K562 (cell line): ENCODE measurements at regions not wholly inside any gene's neighbourhood (a gene's known extent, or its start where the extent isn't known, plus 50 kb on each side); places are given as distances from the start of the nearest gene placed in this dataset.

Experiments used
- CCNT2 ChIP-seq: IDR thresholded peaks from 2 replicates; pipeline ENCODE4 v1.6.1; 2011; ENCODE audit warnings: borderline replicate concordance, low read depth, mild to moderate bottlenecking, moderate library complexity, mixed read lengths, low read length; ENCODE audit not compliant: insufficient read length; ENCODE audit errors: extremely low read depth
- CREM ChIP-seq: IDR thresholded peaks from 2 replicates; pipeline ENCODE4 v1.6.1; 2014; ENCODE audit warnings: antibody characterized with exemption, low read depth
- CSDE1 ChIP-seq, 2 experiments: fragments of 450-650 bp; IDR thresholded peaks; 2 replicates each; pipeline ENCODE4 v1.6.1; 2016; ENCODE audit warnings: mild to moderate bottlenecking in 1 of 2
- DACH1 ChIP-seq: fragments of 450-650 bp; IDR thresholded peaks from 2 replicates; pipeline ENCODE4 v1.6.1; 2018; ENCODE audit not compliant: partially characterized antibody
- FOSL1 ChIP-seq: fragments of 200-800 bp; sonication (Bioruptor generic); conservative IDR thresholded peaks from 2 replicates; pipeline ENCODE4 v1.6.1; 2016; ENCODE audit warnings: missing genetic modification characterization, missing compliant biosample characterization
- ILF3 ChIP-seq: fragments of 450-650 bp; IDR thresholded peaks from 2 replicates; pipeline ENCODE4 v1.6.1; 2018; ENCODE audit warnings: antibody characterized with exemption, mild to moderate bottlenecking, moderate library complexity, borderline replicate concordance
- KAT8 ChIP-seq: fragments of 450-650 bp; IDR thresholded peaks from 2 replicates; pipeline ENCODE4 v1.6.1; 2016; ENCODE audit warnings: low read depth, mild to moderate bottlenecking
- MAFF ChIP-seq: IDR thresholded peaks from 2 replicates; pipeline ENCODE4 v1.6.1; 2012; ENCODE audit warnings: low read length, improper control_type of control experiment
- NCOR1 ChIP-seq: fragments of 450-650 bp; IDR thresholded peaks from 2 replicates; pipeline ENCODE4 v1.6.1; 2016; ENCODE audit warnings: mild to moderate bottlenecking, moderate library complexity
- PKNOX1 ChIP-seq: fragments of 450-650 bp; IDR thresholded peaks from 2 replicates; pipeline ENCODE4 v1.6.1; 2016
- POLR2G ChIP-seq: fragments of 200-400 bp; formaldehyde crosslinking; IDR thresholded peaks from 2 replicates; pipeline ENCODE4 v1.6.1; 2017; ENCODE audit warnings: low read depth, mild to moderate bottlenecking, antibody characterized with exemption, low read length, moderate library complexity
- RBFOX2 ChIP-seq: fragments of 200-400 bp; formaldehyde crosslinking; IDR thresholded peaks from 2 replicates; pipeline ENCODE4 v1.6.1; 2017; ENCODE audit warnings: low read depth, mild to moderate bottlenecking, low read length, moderate library complexity
- SMARCA4 ChIP-seq: fragments of 450-650 bp; IDR thresholded peaks from 2 replicates; pipeline ENCODE4 v1.6.1; 2016
- ZBTB11 ChIP-seq, 3 experiments: fragments of 200-800 bp in 1 of 3; fragments of 250-450 bp in 1 of 3; fragments of 450-650 bp in 1 of 3; sonication (Bioruptor Pico) in 1 of 3; sonication (Bioruptor generic) in 1 of 3; formaldehyde crosslinking in 1 of 3; IDR thresholded peaks; 2 replicates each; pipeline versions ENCODE4 v1.6.1 to v1.8.0; 2016 to 2022; ENCODE audit warnings: mild to moderate bottlenecking in 2 of 3, missing genetic modification characterization in 2 of 3, missing compliant biosample characterization in 1 of 3, moderate library complexity in 1 of 3
- ZNF444 ChIP-seq: fragments of 250-450 bp; sonication (Bioruptor Pico); IDR thresholded peaks from 2 replicates; pipeline ENCODE4 v1.4.0; 2020; ENCODE audit warnings: mild to moderate bottlenecking, moderate library complexity
- ZNF609 ChIP-seq: sonication (generic); formaldehyde crosslinking; IDR thresholded peaks from 2 replicates; pipeline ENCODE4 v1.8.1; 2023; ENCODE audit warnings: missing genetic modification reagents, mild to moderate bottlenecking, borderline replicate concordance
- ZNF780A ChIP-seq: fragments of 250-450 bp; sonication (Bioruptor Pico); IDR thresholded peaks from 2 replicates; pipeline ENCODE4 v1.5.0; 2021; ENCODE audit warnings: mild to moderate bottlenecking

- no peak for TF ChIP-seq CCNT2
- TF ChIP-seq CSDE1 (IDR thresholded peaks at IDR 0.05): no peak
- no peak for TF ChIP-seq RBFOX2
- TF ChIP-seq CREM: peak; percentile 29; the same call in 1 of the 2 replicates
- no peak for TF ChIP-seq ZNF780A (CRISPR knock-in tag)
- TF ChIP-seq ZNF444 (CRISPR knock-in tag): no peak
- no peak for TF ChIP-seq ZNF609
- no peak for TF ChIP-seq KAT8
- peak; percentile 16; the same call in 1 of the 2 replicates for TF ChIP-seq MAFF
- TF ChIP-seq DACH1: no peak
- TF ChIP-seq POLR2G: no peak
- no peak; the same call in 1 of the 2 replicates for TF ChIP-seq FOSL1 (tag)
- TF ChIP-seq SMARCA4: no peak
- 0 out of 6 replicates have a peak, but pooled peaks of 1 of the 3 experiments have one; percentile 34 for TF ChIP-seq ZBTB11 (CRISPR knock-in tag; IDR thresholded peaks at IDR 0.05)
- TF ChIP-seq PKNOX1: peak; percentile 96
- TF ChIP-seq ILF3: no peak
- TF ChIP-seq NCOR1: no peak
Measured at GRCh38 chr7:155198196-155198892, 99.3 kb upstream of the INSIG1 start (continued).
